NOMO-1 treated with DMSO at 0.1 percent for 48 hours (cell line): ENCODE measurements at regions not wholly inside any gene's neighbourhood (a gene's known extent, or its start where the extent isn't known, plus 50 kb on each side); places are given as distances from the start of the nearest gene placed in this dataset.

ENCODE experiments used
- DNase-seq: peaks from one replicate; lab custom pipeline; 2025; ENCODE audit not compliant: unreplicated experiment; lab: John Stamatoyannopoulos, UW

DNA sequence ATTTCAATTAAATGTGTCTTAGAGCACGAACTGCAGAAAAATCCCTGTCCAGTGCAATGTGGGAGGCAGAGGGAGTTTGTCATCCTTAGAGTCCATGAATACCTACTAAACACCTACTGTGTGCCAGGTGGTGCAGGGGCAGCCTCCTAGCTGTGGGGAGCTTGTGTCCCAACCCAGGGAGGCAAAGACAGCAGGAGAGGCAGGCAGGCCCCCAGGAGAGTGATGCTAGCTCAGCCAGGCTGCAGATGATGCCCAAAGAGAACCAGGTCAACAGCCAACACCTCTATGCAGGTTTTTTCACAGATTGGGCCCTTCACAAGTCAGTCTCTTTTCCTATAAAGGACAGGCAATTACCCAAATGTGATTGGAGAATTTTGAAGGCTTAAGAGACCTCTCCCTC is 108.2 kb upstream of the UQCRFS1 start:
- no peak for DNase-seq

- DNase-seq = no peak
Measured at GRCh38 chr19:29323021-29323430, 110.1 kb upstream of the UQCRFS1 start.

GRCh38 chr19:29323440-29324290 is 110.7 kb upstream of the UQCRFS1 start:
- no peak for DNase-seq

- DNase-seq = no peak
Measured at GRCh38 chr19:29324291-29324680, 111.3 kb upstream of the UQCRFS1 start.

DNA sequence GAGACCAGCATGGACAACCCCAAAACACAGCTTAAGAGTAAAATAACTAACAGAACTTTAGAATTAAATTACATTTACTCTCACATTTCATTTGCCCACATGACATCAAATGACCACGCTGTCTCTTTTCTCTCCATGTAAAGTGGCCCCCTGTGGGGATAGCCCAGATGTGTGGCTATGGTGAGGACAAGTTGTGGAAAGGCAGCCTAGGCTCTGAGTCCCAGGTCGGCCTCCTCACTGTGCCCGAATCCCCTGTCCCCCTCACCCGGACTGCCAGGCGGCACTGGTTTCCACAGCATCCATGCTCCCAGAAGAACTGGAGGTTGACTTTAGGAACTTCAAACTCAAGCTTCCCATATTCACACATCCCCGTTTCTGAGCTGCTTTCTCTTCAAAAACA is 111.8 kb upstream of the UQCRFS1 start:
- no peak for DNase-seq

DNA sequence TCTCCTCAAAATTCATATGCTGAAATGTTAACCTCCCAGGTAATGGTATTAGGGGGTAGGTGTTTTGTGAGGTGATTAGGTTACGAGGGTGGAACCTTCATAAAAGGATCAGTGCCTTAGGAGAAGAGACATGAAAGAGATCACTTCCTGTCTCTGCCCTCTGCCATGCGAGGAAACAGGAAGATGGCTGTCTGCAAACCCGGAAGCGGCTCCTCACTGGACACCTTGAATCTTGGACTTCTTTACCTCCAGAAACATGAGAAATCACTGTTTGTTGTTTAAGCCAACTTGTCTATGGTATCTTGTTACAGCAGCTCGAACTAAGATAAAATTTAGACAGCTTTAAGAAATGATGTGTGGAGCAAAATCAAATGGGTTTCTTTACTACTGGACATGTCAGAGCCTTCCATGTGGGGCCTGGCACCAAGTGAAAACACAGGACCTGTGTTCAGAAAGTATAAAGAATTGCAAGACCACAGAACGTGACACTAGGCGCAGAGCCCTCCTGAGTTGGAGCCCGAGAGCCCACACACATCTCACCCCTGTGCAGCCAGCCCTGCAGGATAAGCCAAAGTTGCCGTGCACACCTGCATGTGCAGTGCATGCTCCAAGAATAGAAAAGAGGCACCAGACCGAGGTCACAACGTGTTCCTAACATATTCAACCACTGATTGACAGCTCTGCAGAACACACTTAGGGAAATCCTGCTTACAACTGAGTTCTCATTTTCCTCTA is 112.5 kb upstream of the UQCRFS1 start:
- DNase-seq = no peak

DNA sequence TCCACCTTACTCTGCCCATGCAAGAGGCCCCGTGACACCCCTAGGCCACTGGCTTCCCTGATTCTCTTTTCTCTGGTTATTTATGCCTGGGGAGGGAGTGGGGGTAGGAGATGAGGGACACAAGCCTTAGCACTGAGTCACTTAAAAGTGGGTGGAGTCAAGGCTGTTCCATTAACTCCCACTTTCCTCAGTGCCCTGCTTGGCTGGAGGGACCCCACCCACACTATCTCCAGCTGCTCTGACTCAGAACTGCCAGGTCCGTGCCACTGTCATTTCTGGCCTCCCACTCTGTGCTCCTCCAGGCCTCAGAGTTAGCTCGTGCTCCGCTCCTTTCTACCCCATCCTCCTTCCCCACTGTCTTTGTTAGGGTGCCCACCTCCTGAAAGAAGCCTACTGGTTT is 113.4 kb upstream of the UQCRFS1 start:
- no peak for DNase-seq

- DNase-seq = no peak
Measured at GRCh38 chr19:29326849-29327840, 114.2 kb upstream of the UQCRFS1 start.

GRCh38 chr19:29328586-29328985 is 115.6 kb upstream of the UQCRFS1 start:
- no peak for DNase-seq

- no peak for DNase-seq
Measured at GRCh38 chr19:29329460-29330134, 116.6 kb upstream of the UQCRFS1 start.

DNA sequence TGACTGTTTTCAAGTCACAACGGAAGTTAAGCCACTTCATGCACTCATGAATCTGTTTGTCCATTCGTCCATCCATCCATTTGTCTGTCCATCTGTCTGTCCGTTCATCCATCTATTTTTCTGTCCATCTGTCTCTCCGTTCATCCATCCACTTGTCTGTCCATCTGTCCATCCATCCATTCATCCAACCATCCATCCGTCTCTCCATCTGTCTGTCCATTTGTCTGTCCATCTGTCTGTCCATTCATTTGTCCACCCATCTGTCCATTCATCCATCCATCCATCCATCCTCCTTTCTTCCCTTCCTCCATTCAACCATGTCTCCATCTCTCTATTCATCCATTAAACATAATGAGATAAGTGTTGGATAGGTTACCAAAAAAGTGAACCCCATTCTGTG is 123.5 kb upstream of the UQCRFS1 start:
- no peak for DNase-seq

DNA sequence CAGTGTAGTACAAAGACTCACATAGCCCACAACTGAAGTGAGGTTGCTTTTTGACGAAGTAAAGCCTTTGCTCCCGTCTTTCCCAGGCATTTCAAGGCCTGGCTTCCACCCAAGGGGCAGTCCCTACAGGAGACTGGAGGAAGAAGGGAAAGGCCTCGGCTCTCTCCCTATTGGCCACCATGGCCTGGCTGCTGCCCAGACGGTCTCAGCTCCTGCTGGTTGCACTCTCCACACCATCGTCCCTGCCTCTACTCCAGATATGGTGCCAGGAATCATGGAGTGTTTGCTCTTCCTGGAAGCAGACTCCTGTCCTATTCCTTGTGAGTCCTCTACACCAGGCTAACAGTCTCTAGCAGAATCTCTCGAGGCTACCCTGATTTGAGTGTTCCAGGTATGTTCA is 124.1 kb upstream of the UQCRFS1 start:
- DNase-seq = no peak

GRCh38 chr19:29338480-29338879 is 125.5 kb upstream of the UQCRFS1 start:
- no peak for DNase-seq

- no peak for DNase-seq
Measured at GRCh38 chr19:29342721-29343120, 129.8 kb upstream of the UQCRFS1 start.

DNA sequence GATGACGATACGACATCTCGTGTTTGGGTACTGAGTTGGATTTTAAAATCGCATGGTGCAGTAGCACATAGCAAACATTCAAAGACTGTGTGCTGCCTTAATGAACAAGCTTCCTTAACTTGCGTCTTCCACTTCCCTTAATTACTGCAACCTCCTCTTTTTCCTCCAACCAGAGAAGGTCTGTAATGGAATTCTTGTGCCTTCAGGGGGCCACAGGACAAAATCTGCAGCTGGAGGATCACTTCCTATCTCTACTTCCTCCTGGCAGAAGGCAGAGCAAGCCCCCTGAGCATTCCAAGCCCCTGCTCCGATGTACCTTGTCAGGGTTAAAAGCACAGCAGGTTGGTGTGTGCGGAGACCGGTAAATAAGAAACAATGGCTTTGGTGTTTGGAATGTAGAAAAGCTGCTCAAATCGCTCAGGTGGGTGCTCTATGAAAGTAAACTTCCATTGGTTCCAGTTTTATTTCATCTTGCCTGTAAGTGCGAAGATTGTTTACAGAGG is 151.3 kb upstream of the UQCRFS1 start:
- no peak for DNase-seq

GRCh38 chr19:29364999-29365398 is 152.0 kb upstream of the UQCRFS1 start:
- no peak for DNase-seq

GRCh38 chr19:29365836-29366417 is 153.0 kb upstream of the UQCRFS1 start:
- DNase-seq = no peak

- no peak for DNase-seq
Measured at GRCh38 chr19:29366757-29367156, 153.8 kb upstream of the UQCRFS1 start.

DNA sequence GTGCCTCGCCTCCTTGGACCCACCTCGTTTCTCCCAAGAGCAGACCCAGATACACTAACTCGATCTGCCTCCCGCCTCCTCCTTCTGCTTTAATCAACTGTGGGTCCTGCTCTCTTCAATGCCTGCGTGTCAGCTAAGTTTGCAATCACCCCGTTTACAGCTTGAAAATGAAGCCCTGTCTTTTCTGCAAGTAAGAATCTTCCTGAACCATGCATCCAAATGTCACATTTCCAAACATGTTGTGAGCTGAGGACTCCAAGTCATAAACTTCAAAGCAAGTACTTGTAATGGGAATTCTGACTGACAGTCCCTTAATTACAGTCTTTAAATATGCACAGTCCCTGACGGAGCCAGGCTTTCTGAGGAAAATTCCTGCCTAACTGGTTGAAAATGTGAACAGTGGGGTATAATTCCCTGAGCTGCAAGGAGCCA is 154.9 kb upstream of the UQCRFS1 start:
- no peak for DNase-seq

DNA sequence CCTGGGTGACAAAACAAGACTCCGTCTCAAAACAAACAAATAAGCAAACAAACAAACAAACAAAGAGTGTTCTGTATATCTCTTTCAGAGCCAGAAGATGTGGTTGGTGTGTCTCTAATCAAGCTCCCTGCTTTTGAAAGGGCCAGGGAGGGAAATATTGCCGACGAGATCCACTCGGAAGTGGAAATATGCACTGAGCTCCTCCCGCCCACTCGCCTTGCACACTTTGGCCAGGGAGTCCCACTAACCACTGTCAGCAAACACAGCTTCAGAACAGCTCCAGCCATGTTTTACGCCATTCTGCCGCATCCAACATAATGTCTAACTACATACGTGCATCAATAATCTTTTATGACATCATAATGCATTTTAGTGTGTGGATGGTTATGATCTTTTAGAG is 155.5 kb upstream of the VSTM2B start:
- DNase-seq = no peak
